ENCODE measurements at regions not wholly inside any gene's neighbourhood (a gene's known extent, or its start where the extent isn't known, plus 50 kb on each side); places are given as distances from the start of the nearest gene placed in this dataset.

DNA sequence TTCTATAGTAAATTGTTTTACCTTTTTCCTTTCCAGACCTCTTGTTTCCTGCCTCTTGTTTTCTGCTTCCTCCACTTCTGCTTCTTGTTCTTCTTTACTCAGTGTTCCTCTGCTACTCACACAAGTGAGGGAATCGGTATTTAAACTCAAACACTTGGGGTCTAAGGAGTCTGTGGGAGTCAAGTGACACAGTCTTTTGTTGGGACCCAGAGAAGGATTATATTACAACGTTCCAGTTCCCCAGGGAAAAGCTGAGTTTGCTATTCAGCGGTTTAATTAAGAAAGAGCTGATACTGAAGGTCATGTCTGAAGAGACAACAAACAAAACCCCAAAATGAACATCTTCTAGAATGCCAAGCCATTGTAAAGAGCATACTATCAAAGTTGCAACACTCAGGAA lies 107.8 kb upstream of the CITED2 start:
- peak; percentile 31 for DNase-seq (ENCODE audit: low read depth)

DNA sequence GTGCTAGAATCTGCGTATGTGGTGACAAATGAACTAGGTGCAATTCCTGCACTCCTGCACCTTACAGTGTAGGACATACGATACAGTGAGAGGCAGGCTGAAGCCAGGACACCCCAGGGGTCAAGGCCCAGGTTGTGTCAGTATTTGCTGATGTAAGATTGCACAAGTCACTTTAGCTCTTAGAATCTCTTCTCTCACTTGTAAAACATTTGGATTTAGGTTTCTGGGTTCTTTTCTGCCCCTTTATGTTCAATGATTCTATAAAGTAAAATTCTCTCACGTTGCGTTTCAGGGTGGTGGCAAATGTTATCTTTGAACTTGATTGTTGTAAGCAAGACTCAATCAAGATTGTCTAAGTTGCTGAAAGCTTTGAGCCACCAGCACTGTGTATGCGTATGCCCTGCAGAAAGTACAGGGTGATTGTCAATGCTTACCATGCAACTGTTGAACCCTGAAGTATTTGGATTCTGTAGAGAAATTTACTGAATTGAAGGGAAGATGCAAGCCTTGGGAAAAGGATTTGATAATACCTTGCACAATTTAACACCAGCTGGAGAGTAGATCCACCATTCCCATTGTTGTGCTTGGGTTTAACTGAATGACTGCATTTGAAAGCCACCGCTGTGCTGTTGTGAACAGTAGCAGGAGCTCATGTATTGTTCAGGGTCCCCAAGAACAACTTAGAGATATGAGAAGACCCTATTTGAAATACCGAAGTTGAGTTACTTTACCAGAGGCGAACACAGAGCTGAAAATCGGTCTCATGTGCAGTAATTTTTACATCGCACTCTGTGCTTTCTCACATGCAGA lies 106.1 kb upstream of the CITED2 start:
- DNase-seq (ENCODE audit: low read depth) = no peak

DNA sequence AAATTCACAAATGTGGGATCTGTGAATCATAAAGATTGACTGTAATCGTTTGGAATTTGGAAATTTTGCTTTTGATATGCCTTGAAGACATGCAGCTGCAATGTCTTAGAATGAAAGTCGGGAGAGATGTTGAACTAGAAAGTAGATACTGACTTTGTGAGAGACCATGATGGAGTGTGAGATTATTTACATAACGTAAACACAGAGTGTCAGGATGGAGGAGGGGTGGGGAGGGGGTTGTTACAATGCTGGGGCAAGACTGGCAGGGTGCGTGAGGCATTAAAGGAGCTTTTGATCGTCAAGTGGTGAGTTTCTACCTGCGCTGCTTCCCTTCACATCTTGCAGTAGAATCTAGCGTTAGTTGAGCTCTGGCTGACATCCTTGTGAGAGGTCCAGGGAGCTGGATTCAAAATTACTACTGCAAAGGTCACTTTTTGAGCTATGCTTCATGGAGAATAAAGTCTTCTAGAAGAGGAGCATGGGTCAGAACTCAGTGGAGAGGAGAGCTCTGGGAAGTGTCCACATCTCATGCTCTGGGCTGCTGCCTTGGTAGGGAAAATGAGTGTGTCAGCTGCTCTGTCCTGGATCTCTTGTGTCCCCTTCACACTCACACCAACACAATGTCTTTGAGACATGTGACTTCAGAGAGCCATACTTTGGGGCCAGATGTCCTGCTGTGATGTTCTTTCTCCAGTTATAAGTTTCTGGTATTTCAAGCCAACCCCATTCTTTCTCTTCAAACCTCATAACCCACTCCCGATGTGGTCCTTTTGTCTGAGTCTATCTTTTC lies 105.2 kb upstream of the CITED2 start:
- DNase-seq (ENCODE audit: low read depth) = no peak

DNA sequence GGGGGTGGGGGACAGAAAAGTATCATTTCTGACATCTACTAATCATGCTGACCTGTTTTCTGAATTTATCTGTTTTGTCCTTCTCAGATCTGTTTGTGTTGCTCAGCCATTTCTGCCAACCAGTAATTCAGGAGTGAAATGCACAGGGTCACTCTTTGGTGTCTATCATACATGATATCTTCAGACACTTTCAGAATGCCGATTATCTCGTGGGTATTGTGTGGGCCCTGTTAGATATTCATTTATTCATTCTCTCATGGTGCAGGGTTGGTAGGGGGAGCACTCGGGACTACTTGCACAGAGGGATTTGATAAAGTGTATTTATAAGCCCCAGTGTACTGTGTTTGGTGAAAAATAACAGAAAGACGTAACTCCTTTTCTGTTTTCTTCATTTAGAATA lies 101.2 kb upstream of the CITED2 start:
- DNase-seq (ENCODE audit: low read depth) = no peak

DNA sequence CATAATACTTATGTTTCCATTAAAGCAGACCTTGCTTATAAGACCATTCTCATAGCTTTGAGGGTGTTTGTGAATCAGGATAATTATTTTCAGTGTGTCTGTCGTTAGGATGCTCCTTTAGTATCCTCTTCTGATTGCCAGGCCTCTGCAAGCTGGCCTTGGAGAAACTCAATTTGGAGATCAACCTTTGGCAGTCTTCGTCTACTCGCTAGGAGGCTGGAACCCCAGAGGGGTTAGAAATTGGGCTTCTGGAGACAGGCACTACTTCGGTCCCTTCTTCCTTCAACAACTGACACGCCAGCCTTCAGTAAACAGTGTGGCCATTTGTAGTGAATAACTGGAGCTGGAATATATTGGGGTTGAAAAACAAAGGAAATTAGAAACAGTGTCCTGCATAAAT lies 100.8 kb upstream of the CITED2 start:
- DNase-seq (ENCODE audit: low read depth) = no peak

DNA sequence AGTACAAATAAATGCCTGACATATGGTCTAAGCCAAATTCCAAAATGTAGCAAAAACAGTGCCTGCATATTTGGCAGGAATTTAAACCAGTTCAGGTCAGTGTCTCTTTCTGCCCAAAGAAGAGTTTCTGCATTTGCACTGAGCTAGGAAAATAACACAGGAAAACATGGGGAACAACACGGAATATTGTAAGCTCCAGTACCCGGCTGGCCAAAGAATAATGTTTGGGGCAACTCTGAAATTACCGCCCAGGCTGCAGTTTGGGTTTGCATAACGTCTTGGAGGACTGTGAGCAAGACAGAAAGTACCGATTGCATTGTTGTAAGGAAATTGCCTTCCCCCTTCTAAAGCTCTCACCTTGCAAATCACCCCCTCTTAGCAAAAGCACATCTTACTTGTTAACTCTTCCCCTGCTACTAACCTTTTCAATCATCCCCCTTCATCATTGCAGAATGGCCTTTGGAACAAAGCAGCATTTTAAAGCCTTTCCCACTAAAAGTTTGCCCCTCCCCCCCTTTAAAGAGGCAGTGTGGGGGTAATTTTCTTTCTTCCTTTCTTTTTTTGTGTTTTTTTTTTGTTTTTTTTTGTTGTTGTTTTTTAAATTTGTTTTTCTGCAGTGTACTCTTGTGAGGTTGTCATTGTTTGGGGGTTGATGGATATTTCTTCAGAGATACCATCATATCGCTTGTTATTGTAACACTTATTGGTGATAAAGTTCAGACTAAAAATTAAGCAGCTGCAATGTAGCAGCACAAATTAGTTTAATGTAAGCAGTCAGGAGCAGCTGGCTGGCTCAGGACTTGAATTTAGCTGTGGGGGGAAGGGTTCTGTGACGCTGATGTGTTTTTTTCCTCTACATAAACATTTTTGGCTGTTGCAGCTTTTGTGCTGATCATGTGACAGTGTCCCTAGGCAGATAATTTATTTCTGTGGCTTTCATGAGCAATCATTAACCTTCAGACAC lies 100.0 kb upstream of the CITED2 start:
- peak; percentile 49 for DNase-seq (ENCODE audit: low read depth)

DNA sequence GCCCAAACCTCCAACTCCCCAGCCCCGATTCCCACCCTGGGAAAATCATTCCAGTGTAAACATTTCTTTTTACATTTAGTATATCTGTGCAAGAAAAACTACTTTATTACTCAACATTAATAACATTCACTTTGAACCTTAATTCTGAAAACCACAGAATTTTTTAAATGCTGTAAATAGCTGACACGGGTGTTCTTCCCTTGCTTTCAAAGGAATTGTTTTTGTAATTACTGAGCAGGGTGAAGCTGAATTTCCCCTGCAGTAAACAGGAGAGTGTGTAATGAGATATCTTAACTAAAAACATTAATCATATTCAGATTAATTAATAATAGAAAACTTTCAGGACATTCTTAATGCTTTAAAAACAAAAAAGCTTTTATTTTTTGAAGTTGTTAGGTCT lies 99.3 kb upstream of the CITED2 start:
- peak; percentile 25 for DNase-seq (ENCODE audit: low read depth)

DNA sequence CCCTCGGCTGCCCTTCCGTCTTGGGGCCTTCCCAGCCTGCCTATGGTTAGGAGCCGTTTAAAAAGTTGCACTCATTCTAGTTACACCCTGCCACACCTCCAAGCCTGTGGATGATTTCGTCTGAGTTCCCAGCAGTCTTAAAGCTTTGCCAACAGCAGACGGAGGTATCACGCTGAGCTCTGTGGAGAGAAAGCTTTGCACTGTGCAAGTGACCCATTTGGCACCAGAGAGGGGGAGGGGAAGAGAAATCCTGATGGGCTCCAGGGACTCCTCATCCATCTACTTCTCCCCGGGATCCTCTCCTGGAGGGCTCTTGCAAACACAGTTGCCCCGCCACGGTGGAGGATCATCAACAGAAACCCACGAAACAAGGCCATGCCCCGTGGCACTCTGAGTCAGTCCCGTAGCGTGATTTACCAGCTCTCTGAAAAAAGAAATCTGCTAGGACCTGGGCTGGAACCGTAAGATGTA lies 98.8 kb upstream of the CITED2 start:
- peak; percentile 73 for DNase-seq (ENCODE audit: low read depth)

DNA sequence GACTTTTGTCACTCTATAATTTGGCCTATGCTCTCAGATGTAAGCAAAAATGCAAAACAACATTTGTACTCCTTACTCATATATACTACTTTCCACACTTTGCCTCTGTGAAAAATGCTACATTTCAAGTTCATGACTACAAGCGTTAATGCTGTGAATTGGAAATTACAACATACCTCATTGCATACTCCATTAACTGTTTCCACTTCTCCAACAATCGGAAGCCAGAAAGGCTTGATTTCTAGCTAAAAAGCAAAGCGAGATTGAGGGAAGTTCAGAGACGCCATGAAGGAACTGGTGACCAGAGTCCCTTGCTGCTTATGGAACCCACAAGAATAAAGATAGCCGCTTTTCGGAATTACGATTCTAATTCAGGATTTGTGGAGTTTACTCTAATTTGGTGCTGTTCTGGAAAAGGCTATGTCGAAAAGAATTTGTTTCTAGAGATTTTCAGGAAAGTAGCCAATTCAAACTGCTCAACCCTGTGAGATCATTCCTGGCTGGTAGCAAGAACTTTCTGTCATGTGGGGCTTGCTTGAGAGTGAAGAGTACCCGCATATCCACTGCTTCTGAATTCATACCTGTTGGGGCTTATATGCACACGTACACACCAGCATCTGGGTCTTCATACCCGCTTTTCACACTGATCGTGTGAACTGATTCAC lies 98.0 kb upstream of the CITED2 start:
- DNase-seq (ENCODE audit: low read depth) = no peak

DNA sequence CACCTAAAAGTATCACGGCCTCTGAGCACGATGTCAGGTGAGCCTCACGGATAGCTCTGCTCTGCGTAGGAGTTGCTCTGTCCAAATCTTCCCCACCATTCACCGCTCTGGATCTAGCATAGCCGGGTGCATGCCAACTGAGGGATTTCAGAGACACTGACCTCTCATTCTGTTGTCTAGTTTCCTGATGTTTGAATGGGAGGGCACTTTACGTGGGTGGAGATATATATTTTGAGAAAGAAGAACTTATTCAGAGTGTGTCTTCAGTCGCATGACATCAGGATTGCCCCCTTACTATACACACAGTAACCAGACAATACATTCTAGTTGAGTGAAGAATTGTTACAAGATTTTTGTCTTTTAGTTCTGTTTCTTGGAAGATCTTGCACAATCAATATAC lies 96.5 kb upstream of the CITED2 start:
- no peak for DNase-seq (ENCODE audit: low read depth)

DNA sequence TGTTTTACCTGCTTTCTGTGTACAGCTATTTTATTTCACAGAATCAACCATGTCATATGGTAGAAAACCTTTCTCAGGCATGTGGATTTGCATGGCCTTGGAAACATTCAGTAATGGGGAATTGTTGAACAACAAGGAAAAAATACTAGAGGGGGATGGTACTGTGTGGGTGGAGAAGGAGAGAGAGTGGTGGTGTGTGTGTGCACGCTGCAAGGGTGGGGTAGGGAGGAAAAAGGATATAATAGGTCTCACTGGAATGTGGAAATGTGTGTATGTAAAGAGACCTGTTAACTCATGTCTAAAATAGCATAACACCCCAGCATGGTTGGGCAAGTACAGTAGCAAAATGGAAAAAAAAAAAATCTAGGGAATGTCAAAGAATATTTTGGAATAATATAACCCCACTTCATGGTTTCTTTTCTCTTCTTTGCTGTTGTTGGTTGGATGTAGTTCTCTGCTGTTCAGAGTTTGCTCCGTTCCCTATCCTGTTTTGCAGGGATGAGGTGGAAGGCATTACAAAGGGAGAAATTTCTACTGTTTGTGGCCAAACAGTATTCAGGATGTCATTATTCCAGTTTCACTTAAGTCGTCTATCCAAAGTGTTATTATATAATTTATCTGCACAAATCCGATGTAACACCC lies 93.9 kb upstream of the CITED2 start:
- no peak for DNase-seq (ENCODE audit: low read depth)

DNA sequence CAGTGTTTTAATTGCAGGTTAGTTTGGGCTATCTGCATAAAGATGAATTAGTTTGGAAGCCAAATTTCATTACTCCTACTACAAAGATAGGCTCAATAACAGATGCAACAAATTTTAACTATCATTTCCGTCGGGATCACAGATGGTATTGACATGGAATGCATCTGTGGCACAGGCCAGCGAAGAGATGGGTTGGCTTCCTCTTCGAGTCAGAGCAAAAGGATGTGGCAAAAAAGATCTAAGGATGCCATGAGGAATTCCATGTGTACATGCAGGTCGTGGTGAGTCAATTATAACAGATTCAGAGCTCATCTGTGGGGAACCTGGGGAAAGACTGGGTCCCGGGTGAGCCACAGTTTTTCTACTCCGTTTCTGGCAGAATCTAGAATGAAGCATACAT lies 83.0 kb upstream of the CITED2 start:
- no peak for DNase-seq (ENCODE audit: low read depth)

DNA sequence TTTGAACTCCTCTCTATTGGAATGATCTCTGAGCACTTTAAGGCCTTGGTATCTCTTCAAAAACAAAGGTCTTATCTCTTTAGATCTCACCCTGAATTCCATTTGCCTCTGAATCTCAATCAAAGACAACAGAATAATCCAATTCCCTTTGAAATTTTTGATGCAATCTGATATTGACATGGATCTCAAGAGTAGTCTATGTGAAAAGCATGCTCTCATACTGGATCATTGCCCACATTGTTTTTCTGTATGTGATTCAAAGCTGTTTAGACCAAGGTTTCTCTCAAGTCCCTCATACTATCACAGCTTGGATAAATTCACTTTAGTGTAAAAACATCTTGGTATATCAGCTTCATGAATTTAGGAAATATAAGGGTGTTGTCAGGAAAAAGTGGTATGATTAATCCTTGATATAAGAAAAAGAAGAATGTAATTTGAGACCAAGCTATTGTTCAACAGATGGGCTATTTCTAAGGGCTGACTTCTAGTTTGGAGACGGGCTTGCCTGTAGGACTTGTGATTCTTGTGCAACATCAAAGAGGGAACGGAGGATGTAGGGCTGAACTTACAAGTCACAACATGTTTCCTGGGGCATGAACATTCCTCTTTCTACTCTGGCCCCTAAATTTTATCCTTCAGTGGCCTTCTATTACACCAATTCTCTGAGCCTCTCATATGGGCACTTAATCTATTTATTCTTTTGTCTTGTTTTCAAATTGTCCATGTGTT lies 77.9 kb upstream of the CITED2 start:
- peak; percentile 40 for DNase-seq (ENCODE audit: low read depth)

DNA sequence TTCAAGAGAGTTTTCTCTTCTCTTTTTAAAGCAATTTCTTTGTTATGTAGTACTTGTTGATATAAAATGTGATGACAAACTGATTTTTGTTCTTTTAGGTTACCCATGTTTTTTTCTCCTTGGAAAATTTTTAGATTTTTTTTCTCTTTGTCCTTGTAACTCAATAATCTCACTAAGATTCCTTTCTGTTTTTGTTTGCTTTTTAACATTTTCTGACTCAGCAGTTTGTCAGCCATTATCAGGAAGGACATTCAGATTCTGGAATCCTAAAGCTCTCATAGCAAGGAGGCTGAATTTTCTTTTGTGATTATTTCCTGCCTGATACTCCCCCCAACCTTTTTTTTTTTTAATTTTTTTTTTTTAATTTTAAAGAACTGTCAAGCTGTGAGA lies 75.2 kb upstream of the CITED2 start:
- DNase-seq (ENCODE audit: low read depth) = peak; percentile 27

DNA sequence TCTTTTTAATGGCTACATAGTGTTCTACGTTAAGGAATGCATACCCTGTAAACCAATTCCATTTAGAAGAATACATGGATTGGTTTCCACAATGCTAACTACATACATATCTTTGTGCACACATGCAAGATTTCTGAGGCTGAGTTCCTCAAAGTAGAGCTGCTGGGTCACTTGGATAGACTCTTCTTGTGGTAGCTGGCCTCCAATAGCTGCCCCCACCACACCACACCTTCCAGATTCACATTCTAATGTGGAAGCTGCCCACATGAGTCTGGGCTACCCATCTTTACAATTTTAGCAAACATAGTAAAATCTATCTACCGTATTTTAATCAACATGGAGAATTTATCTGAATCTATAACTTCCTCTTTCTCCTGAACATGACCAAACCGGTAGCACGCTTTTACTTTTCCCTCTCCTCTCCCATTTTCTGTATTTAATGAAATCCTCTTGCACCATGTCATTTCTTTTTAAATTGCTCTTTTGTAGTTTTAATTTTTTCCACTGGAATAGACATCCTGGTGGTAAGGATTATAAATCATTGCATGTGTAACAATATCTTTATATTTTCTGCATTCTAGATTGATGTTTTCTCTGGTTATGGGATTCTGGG lies 74.7 kb upstream of the CITED2 start:
- no peak for DNase-seq (ENCODE audit: low read depth)

DNA sequence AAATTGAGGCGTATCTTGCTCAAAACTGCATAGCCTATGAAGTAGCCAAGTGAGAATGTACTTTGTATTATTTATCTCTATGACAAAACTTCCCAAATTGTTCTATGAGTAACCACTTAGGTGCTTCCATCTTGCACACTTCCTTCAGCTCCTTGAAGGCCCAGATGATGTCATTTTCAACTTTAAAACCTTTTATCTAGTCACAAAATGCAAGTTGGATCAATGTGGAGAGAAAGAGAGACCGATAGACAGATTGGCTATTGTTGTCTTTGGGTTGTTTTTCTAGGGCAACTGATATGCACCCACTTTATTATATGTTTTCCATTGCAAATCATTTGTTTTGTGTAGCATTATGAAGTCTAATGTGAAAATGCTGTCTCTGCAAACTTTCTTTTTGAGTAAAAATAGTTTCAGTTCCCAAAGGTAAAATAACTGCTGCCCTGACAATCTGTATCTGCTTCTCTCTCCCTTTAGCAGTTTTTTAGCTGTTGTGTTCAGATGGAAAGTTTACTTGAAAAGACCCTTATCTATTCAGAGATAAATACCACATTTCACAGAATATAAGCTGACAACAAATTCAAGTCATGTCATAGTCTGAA lies 73.7 kb upstream of the CITED2 start:
- no peak for DNase-seq (ENCODE audit: low read depth)

DNA sequence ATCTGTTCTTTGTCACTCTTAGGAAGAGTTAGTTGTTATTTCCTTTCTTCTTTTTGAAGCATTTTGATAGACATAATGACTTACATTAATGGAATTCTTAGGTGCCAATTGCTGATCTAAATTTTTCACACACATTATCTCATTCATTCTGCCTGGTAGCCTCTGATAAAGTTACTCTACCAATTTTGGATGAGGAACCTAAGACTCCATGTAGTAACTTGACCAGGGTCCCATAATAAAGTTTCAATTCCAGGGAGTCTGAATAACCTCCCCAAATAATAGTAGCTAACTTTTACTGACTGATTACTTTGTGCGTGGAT lies 73.2 kb upstream of the CITED2 start:
- no peak for DNase-seq (ENCODE audit: low read depth)

DNA sequence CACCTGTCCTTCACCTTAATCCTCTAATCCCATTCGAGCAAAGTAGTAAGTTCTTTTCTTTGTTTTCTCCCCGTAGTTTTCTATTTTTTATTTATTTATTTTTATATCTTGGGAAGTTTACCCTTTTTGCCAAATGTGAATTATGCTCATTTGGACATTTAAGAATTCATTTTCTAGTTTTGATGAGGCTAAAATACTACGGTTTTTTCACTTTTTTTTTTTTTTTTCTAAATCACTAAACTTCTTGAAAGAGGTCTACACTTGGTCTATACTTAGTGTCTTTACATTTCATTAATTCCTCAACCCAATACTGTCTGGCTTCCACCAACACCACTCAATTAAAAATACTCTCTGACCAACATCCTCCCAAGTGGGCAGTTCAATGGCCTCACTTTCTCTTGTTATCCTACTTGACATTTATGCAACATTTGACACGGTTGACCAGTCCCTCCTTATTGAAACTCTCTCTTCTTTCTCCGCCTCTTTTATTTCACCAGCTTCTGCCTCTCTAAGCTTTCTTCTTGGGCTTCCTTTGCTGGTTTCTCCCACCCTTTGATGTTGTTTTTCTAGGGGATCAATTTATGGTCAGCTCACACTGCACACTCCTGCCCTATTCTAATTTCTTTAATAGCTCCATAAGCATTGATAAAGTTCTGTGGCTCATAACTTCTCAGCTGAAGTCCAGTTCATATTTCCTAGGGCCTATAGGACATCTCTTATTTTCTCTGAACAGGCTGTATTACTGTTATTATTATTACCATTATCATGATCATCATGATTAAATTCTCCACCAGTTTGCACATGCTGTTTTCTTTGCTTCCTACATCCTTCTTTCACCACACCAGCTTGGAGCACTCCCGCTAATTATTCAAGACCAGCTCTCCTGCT lies 72.6 kb upstream of the CITED2 start:
- DNase-seq (ENCODE audit: low read depth) = no peak

All from myocyte (in vitro differentiated cells).